ENCODE measurements at regions not wholly inside any gene's neighbourhood (a gene's known extent, or its start where the extent isn't known, plus 50 kb on each side); places are given as distances from the start of the nearest gene placed in this dataset.
"Not testable (repeated sequence)": the region's sequence is repeated elsewhere in the genome, so short reads cannot be mapped to it uniquely, and the experiment has no call there.

DNA sequence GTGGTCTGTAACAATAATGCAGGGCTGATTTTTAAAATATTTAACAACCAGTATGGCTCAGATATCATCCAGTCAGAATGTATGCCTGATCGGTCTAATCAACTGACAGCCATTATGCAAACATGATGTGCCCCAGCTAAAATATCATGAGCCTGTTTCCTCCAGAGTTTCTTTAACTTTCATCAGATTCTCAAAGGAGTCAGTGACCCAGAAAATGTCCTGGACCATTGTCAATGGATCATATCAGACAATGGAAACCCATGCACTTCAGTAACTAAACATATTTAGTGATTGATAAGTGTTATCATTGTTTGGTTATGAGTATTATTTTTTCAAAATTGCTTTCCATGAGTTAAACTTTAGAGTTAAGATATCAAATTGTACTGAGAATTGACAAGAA is 173.5 kb downstream of the LMBRD1 start:
- DNase-seq = no peak

DNA sequence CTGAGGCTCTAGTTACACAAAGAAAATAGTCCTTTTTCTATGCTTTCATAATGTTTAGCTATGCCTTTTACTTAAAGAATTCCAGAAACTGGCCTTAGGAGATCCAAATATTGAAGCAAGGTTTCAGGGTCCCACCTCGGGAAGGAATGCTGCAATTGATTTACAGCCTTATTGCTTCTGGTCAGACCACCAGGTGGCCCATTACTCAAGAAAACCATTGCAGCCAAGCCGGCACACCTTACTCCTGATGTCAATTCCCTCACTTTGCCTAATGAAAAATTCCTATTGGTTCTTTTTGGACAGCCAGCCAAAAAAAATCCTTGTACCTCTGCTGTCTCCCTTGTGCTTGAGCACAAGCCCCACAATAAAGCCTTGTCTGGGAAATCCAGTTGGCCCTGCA is 173.9 kb downstream of the LMBRD1 start:
- DNase-seq = no peak

DNA sequence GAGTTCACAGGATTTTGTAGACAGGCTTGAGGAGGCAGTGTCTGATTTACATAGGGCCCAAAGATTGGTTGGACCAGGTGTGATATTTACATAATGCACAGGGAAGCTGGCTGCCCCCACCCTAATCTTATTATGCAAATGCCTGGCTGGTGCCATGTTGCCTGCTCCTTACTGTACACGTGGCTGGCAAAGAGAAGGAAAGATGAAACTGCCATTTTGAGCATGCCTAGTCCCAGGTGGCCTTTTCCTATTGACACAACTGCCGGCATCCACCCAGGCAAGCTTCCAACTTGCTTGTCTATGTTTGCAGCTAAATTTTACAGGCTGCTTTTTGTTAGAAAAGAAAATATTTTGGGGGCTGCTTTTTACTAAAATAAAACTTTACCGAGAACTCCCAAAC is 174.6 kb downstream of the LMBRD1 start:
- no peak for DNase-seq

DNA sequence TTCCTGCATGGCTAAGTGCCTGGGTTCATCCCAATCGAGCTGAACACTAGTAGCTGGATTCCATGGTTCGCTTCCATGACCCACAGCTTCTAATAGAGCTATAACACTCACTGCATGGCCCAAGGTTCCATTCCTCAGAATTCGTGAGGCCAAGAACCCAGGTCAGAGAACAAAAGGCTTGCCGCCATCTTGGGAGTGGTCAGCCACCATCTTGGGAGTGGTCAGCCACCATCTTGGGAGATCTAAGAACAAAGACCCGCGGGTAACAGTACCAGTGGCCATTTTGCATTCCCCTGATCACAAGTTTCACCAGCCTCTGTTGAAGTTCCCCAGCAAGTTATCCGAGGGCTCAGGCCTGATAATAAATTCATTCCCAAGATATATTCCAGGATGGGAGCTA is 179.6 kb downstream of the LMBRD1 start:
- DNase-seq = no peak

- no peak for DNase-seq
These were observed 186.9 kb downstream of the LMBRD1 start for GRCh38 chr6:69609836-69610472.

- DNase-seq = no peak
These were observed 195.7 kb downstream of the LMBRD1 start for GRCh38 chr6:69601132-69601531.

DNA sequence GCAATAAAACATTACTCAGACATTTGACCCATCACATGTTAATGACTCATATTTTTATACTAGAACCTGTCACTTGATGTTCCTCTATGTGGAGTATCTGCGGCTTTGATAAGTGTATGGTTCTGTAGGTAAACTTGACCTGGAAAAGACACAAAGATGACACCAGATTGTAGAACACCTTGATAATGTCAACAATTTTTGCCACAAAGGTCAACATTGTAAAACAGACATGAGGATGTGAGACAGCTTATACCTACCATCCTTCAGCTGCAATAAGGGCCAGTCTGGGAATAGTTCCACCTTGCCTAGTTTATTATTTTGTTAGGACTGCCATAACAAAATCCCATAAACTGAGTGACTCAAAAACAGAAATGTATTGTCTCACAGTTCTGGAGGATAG is 202.4 kb downstream of the LMBRD1 start:
- DNase-seq = no peak

DNA sequence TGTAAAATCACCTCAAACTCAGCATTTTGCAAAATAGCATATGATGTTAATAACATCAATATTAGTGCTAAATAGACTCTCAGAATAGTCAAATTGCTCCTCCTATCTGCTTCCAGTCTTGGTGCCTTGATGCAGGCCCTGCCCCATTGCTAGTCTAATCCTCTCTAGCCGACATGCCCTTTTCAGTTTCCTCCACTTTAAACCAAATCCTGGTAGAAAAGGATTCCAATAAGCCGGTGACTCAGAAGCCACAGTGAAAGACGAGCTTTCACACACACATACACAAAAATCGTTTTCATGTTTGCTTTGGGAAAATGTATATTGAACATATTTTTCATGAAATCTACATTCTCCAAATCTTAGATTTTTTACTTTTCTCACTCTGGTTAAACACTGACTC is 203.1 kb downstream of the LMBRD1 start:
- no peak for DNase-seq

DNA sequence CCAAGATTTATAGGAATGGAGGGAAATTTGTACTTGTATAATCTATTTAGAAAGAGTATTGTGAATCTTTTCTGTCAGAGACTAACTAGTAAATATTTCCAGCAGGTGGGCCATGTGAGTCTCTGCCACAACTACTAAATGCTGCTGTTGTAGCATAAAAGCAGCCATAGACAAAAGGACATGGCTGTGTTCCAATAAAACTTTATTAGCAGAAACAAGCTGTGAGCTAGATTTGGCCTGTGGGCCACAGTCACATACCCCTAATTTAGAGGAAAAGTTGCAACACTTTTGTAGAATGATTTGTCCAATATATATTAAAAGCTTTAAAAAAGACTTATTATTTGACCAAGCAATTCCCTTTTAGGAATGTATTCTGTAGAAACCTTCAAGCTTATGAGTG is 207.2 kb downstream of the LMBRD1 start:
- DNase-seq = no peak

DNA sequence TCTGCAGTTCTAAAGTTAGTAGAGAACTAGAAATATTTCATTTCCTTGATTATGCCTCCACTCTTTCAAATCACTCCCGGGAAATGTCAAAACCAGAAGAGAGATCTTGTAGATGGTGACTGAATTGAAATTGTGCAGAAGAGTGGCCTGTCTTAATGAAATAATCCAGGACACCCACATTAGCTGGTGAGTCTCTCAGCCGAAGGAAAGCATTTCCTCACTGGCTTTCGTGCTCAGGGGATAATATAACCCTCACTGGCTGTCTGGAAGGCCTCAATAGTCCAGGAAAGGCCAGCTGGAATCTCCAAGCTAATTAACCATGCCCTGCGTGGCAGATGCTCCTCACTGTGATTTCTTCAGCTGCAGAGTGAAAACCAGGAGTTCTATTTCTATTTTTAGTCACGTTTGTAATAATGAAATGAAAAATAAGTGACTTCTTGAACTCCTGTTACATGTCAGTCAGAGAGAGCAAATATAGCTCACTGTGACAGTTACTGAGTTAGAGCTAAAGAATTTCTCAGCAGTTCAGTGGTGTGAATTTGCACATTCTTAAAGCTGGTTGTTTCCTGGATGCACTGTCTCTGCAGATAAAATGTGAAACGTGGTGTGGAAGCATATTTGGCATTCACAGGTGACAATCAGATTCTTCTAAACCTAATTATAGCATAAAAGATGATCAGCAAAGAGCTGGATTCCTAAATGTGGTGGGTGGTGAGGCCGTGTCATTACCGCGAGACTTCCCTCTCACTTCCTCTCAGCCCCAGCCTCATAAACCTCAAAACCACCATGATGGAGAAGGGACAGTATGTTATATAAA is 211.7 kb downstream of the LMBRD1 start:
- DNase-seq = no peak

DNA sequence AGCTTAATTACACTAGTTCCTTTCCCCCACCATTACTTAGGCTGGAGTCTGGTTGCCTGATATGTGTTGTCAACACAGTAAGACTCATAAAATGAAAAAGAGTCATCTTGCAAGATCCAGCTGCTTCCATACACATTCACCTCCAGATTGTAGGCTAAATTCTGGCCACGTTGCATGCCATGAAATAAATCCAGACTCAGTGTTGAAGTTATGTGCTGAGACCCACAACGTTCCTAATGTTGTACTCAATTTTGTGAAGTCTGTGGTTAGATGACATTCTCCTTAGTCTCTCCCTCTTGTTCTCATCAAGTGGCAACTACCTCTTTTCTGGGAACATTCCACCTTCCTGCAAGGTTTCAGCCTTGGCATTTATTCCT is 212.3 kb downstream of the LMBRD1 start:
- DNase-seq = no peak

- no peak for DNase-seq
These were observed 215.2 kb downstream of the LMBRD1 start for GRCh38 chr6:69581581-69581980.

DNA sequence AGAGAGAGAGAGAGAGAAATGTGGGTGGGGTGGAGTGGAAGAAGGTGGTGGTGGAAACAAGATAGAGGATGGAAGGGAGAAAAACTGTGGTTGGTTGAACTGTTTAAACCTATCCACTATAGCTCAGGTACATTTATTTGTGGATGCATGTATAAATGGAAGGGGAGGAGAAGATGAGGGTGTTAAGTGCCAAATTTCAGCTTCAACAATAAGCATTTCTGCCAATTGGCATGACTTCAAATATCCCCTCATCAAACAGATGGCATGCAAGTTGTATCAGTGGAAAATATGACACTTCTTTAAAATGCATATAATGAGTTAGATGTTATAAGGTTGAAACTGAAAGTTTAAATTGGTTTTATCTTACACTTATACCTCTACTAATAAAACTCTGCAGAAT is 216.1 kb downstream of the LMBRD1 start:
- no peak for DNase-seq

- DNase-seq = no peak
These were observed 218.4 kb downstream of the LMBRD1 start for GRCh38 chr6:69578361-69578890.

DNA sequence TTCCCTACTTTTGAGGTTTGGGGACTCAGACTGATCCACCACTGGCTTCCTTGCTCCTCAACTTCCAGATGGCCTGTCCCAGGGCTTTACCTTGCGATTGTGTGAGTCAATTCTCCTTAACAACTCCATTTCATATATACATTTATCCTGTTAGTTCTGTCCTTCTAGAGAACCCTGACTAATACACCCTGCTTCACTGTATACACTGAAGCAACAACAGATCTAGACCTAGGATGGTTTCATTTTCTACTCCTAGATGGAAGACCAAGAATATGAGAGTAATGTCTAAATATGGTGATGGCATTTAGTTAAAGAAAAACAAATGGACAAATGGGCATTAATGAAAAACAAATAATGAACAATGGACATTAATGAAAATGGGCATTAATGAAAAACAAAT is 225.6 kb downstream of the LMBRD1 start:
- no peak for DNase-seq

DNA sequence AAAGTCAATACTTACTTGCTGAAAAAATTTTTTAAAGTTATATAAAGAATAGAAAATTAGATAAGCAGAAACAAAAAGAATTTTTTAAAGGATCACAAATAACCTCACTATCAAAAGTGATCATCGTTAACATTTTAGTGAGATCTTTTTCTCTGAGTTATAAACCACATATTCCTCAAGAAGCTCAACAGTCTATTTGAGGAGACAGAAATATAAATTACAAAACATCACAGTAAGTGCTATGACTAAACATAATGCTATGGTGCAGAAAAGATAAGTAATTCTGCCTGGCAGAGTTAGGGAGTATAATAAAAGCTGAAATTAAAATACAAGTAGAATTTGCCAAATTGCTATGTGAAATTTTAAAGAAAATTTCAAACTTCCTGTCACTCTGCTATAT is 226.7 kb downstream of the LMBRD1 start:
- no peak for DNase-seq

DNA sequence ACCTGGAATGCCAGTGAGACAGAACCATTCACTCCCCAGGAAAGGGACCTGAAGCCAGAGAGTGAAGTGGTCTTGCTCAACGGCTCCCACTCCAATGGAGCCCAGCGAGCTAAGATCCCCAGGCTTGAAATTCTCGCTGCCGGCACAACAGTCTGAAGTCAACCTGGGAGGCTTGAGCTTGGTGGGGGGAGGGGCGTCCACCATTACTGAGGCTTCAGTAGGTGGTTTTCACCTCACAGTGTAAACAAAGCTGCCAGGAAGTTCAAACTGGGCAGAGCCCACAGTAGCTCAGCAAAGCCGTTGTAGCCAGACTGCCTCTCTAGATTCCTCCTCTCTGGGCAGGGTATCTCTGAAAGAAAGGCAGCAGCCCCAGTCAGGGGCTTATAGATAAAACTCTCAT is 236.2 kb downstream of the LMBRD1 start:
- not testable (repeated sequence) for DNase-seq

DNA sequence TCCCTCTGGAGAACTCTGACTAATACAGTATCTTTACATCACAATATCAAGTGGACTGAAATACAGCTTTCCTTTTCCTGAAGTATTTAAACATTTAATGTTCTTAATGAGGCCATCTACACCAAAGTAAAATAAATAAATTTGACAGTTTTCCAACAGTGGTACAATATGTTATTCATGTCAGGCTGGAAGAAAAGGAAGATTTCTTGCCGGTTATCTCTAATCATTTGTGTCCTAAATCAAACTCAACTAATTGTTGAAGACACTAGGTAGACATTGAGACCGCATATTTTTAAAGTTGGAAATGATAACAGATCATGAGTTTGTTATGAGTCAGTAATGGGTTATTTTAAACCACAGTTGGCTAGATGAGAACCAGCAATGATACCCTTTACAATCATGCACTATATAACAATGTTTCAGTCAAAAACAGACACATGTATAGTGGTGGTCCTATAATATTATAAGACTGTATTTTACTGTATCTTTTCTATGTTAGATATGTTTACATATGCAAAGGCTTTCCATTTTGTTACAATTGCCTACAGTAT is 241.6 kb downstream of the LMBRD1 start:
- no peak for DNase-seq

DNA sequence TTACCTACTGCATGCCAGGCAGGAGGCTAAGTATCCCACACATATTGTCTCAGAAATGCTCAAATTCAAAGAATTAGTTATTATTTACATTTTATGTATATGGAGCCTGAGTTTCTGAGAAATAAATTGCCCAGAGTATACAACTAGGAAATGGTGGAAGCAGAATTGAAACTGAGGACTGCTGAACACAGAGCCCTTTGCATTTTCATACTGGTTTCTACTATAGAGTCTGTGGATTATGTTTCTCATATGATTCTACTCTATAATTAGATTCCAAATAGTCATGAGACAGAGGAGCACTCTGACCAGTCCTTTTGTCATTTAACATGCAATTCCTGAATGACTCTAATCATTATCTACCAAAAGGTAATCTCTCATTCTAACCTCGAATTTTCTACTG is 254.3 kb downstream of the LMBRD1 start:
- DNase-seq = no peak

DNA sequence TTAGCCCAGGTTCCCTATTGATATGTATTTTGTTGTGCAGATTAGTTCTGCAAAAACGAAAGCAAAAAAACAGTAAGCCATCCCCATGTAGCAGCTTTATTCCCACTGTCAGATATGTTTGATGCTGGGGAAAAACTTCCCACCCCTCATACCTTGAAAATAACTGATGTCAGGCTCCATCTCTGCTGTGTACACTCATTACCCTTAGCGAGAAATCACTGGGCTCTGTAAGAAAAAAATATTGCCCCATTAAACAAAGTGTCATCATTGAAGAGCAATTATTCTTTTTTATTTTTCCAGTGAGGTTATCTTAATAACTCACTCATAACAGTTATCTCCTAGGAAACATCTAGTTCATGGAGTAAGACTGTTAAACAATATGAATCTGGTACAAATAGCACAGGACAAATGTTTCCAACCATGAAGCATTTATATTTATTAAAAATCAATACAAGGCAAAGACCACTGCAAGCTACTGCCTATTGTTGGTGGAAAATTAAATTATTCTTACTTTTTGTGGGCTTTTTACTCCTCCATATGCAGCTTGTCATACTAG is 268.8 kb downstream of the LMBRD1 start:
- DNase-seq = no peak

DNA sequence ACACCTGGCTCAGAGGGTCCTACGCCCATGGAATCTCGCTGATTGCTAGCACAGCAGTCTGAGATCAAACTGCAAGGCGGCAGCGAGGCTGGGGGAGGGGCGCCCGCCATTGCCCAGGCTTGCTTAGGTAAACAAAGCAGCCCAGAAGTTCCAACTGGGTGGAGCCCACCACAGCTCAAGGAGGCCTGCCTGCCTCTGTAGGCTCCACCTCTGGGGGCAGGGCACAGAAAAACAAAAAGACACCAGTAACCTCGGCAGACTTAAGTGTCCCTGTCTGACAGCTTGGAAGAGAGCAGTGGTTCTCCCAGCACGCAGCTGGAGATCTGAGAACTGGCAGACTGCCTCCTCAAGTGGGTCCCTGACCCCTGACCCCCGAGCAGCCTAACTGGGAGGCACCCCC is 281.3 kb downstream of the LMBRD1 start:
- not testable (repeated sequence) for DNase-seq

DNA sequence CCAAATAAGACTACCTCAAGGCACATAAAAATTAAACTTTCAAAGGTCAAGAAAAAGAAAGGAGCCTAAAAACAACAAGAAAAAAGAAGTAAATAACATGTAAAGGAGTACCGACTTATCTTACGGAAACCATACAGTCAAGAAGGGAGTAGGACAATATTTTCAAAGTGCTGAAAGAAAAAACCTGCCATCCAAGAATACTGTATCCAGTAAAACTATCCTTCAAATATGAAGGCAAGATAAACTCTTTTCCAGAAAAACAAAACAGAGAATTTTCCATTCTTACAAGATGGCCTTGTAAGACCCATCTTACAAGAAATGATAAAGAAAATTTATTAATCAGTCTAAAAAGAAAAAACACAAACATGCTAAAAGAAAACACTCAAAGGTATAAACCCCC is 302.2 kb downstream of the LMBRD1 start:
- no peak for DNase-seq

- no peak for DNase-seq
These were observed 306.8 kb downstream of the LMBRD1 start for GRCh38 chr6:69489970-69490369.

DNA sequence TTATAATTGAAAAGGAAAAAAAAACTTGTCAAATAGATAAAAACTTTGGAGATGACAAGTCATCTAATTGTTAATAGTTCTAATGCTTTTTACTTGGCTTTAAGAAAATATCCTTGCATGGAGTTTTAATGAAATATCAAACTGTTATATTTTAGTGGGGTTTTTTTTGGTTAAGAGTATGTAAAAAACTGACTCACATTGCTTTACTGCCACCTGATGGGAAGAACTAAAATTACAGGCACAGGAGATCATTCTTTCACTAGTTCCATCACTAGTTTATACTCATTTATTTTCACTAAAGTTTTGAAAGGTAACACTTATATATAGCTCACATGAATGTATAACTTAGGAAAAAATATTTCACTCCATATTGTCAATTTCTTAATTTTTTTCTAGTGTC is 309.1 kb downstream of the LMBRD1 start:
- no peak for DNase-seq

All from DMS153 (cell line).